ENCODE measurements at regions not wholly inside any gene's neighbourhood (a gene's known extent, or its start where the extent isn't known, plus 50 kb on each side); places are given as distances from the start of the nearest gene placed in this dataset.
"Not testable (repeated sequence)": the region's sequence is repeated elsewhere in the genome, so short reads cannot be mapped to it uniquely, and the experiment has no call there.

DNA sequence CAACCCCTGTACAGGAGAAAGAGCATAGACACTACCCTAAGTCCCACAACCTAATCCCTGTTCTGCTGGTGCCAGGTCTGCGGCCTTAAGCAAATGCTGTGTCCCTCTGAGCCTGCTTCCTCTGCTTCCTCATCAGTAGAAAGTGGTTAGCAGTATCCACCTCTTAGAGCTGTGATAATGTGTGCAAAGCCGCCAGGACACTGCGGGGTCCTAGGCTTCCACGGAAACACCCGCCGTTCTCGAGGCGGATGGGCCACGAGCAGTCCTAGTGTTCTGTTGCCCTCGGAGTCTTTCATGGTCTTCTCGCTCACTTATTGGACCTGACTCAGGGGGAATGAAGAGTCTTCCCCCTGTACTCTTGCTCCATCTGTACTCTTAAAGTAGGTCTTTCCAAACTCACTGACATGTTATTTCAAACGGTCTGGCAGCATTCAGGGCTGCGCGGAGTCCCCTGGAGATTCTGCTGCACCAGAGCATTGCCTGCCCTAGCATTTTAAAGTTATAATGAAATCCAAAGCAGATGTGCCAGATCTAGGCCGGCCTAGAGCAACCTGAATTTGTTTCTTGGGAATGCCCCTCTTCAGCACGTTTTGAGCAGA is 107.2 kb upstream of the ZNF236 start:
- no peak for DNase-seq

DNA sequence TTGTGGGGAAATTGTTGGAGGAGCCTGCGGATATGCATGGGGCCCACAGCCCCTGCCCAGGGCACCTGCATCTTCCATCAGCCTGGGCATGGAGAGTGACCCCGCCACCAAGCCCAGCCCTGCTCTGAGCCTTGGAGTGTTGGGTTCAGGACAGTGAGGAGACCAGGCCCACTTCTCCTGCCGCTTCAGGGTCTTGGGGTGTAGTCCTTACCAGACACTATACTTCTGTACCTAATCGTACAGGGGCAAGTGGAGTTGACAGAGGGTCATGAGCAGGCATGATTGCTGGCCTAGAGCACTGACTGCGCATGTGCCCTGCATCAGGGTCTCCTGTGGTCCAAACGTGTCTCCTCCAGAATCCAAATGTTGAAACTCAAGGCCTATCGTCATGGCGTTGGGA is 108.9 kb upstream of the ZNF236 start:
- DNase-seq: no peak

DNA sequence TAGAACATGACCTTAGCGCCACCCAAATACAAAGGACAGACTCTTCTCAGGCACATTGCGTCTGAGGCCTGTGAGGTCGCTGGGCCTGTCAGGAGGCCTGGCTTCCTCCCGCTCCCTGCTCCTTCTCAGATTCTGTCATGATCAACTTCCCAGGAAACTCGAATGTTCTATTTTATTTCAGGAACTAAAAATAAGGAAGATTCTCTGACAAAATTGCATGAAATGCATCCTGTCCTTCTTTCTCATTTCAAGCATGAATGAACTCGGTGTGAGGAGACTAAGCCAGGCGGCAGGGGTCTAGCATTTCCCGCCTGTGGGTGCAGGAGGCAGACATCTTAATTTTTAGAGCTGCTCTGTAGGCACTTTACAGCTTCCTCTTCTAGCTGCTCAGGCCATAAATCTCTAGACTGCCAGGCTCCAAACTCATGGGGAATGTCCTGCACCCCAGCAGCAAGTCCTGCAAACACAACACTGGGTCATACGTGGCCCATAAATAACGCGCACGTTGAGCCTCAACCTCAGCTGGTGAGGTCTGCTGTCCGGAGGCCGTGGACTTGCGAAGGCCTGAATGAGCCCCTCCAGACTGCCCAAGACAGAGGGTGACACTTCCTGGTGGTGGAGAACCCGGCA is 109.7 kb upstream of the ZNF236 start:
- no peak for DNase-seq

DNA sequence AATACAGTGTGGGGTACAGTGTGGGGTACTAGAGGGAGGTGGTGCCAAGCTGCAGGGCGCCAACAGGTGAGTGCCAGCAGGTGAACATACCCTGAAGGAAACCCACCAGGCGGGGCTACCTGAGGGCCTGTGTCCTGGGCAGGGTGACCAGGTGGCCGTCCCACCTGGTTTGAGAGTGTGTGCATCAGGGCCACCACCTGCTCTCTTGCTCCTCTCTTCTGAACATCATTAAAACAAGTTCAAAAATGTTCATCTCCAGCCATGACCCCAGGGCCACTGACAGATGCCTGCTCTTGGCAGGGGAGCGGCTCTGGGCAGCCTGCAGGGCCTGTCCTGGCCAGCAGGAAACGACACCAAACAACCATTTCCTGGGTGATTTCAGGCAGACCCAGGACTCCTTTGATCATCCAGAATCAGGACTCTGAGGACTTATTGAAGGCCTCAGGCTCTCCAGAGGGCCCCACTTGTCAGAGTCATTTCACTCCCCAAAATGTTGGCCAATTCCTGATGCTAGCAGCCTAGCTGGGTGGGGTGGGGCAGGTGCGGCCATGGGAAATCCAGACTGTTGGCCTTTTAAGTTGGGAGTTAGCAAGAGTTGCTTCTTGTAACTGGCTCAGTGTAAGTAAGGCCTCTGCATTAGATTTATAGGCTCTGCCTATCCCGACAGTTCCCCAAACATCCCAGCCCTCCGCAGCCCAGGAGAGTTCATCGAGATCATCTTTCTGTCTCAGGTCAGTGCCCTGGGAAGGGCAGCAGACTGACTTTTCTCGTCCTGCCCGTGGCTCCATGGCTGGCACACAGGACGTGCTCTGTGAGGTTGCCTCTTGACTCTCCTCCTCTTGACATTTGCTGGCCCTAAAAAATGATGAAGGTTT is 111.5 kb upstream of the ZNF236 start:
- DNase-seq: no peak

DNA sequence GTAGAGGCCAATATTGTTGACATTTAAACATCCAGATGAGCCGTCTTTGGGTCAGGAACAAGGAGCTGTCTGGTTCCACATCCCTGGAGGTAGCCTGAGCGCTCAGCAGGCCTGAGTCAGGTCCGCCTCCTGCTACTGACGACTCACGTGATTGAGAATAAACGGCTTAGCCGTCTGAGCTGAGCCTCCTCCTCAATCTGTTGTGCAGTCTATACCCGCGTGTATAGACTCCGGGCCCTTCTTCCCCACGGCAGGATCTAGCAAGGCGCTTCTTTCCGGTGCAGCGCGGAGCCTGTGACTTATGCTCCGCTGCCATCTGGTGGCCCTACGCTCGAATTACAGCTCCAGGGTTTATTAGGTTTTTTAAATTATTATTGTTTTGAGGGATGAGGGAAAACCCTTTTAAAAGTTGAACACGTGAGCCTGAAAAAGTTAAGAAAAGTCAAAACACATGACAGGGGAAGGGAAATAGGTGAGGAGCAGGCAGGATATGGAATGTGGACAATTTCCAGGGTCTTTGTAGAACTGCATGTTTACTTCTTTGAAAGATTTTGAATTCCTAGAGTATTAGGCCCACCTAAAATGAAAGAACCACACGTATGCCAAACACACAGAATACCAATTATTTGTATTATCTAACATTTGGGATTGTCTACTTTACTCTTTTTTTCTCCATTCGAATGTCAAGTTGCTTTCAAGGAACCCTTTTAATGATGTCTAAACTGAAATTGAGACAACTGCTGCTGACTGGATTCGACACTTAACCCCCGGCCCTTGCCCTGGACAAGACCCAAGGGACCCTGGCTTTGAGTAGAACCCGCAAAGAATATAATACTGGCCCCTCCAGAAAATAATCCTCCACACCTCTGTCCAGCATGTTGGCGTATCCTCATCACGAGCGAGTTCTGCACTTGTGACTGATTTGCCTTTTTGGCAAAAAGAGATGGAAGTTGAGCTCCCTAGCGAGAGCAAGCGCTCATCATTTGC is 112.4 kb upstream of the ZNF236 start:
- DNase-seq: peak; percentile 66

DNA sequence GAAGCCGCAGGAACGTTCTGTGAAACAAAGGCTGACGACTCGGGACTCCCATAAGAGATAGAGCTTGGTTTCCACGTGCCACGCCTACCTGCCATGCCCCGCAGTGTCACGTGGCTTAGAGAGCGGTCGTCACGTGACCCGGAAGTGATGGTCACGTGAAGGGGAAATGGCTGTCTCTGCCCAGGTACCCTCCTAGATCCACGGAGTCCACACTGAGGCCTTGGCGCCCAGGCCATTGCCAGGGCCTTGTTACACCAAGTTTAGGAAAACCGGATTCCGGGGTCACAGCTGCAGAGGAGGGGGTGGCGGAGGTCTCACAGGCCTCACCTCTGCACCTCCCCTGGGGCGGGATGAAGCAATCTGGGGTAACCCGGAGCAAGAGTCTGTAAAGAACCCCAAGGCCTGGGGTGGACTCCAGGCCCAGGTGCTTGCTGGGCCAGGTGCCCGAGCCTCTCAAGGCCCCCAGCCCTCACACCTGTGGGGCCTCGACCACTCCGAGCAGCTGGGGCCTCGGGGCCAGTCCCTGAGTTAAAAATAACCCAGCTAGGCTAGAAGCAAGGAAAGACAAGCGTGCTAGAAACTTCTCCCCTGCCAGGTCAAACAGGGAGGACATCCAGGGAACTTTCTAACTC is 113.5 kb upstream of the ZNF236 start:
- DNase-seq: no peak

DNA sequence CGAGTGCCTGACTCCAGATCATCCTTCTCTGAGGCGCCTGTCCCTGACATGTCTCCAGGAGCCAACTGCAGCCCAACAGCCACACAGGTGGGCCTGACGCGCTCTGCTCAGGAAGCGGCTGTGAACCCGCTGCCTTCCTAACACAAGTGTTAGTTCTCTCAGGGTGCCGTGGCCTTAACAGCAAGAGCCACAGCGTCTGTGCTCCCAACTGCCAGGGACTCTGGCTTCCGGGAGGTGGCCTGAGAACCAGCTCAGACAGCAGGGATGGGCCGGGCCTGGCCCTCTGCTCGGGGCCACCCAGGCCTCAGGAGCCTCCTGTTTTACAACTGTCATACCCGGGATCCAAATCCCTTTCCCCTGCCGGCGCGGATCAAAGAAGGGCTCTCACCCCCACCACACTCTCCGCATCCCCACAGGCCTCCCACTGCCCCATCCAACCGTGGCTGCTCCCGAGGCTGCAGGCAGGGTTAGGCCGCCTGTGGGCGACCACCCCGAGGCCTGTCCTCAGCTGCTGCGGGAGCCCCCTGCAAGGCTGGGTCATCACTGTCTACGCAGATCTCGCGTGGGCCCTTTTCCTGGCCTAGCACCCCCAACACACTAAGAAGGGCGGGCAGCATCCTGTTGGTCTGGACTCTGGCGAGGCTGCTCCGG is 114.2 kb upstream of the ZNF236 start:
- no peak for DNase-seq

DNA sequence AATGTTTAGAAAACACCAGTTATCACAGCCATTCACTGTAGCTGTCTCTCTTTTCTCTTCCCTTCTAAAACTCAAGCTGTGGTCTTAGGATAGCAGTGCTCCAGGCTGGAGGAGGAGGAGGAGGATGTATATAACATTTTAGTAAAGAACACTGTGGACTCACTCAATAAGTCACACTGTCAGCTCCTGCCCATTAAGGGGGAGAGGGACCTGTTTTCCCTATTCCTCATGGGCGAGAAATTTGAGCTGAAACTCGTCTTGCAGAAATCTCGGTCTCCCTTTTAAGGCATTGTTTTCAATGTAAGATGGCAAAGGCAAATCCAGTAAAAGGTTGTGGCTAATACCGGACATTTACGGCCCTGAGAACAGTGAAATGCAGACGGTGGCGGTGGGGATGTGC is 114.8 kb upstream of the ZNF236 start:
- no peak for DNase-seq

DNA sequence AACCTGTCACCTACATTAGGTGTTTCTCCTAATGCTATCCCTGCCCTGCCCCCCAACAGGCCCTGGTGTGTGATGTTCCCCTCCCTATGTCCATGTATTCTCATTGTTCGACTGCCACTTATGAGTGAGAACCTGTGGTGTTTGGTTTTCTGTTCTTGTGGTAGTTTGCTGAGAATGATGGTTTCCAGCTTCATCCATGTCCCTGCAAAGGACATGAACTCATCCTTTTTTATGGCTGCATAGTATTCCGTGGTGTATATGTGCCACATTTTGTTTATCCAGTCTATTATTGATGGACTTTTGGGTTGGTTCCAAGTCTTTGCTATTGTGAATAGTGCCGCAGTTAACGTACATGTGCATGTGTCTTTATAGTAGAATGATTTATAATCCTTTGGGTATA is 117.8 kb upstream of the ZNF236 start:
- not testable (repeated sequence) for DNase-seq

DNA sequence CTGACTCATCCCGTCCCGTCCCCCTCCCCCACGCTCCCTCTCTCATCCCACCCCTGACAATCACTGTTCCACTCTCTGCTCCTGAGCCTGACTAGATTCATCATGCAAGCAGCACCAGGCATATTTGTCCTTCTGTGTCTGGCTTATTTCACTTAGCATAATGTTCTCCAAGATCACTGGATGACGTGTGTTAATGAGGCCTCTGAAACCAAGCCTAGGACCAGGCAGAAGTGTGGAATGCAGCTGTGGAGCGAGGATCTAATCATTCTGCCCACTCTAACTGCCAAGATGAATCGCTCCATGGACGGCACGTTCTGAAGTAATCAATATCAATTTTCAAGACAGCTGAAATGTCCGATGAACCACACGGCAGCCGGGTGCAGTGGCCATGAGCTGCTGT is 122.4 kb upstream of the ZNF236 start:
- DNase-seq: no peak

DNA sequence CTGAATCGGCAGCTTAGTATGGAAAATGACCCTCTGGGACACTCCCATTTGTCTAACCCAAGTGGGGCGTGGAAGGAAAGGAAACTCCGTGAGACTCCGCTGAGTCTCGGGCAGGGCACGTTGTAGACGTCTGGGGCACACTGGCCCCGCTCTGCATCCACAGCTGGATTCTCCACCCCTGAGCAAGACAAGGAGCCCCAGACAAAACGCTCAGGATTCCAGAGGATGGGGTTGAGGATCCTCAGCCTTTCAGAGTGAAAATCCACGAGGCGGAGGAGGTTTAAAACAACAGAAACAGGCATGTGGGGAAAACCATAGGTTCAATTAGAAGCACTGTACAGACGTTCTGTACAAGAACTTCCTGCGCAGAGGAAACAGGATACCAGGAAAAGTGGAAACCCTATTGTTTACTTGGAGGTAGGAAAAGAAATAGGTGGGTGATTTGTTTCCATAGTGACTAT is 124.9 kb upstream of the ZNF236 start:
- no peak for DNase-seq

DNA sequence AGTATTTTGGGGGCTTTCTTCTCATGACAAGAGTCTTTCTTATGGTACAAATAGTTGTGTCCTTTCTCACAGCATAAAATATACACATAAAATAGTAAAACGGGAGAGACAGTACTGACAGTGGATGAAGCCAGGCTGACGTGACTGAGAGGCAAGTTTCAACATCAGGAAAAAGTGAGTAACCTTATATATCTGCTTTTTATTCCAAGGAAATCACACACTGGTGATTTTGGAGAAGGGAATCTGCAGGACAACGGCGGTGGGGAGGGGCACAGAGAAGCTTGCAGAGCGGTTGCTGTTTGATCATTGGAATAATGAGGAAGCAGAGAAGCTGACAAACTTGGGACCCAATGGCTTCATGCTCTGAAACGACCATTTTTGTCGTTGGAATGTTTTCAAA is 130.6 kb upstream of the ZNF236 start:
- no peak for DNase-seq

DNA sequence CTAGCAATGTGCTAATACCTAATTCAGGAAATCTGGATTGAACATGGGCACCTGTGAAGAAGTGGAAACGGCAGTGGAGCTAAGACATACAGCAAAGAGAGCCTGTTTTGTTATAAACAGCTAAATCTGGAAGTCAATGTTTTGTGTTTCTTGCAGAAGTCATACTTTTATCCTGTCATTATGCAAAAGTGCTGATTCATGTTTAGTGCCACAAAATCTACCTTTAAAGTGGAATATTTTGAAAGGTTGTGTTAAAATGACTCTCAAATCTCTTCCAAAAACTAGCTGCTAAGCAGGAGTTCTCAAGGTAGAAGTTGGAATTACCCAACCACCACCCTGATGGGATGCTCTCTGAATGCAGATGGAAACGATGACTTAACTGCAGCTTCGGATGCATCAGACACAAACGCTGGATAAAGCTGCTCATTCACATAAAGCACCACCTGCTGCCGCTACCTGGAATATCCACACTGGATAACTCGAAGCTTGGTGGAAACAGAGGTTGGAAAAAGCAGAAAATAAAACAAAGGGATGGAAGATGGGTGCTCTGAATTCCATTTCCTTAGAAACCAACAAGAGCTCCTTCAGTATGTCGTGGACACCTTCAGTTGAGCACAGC is 132.6 kb upstream of the ZNF236 start:
- DNase-seq: no peak

DNA sequence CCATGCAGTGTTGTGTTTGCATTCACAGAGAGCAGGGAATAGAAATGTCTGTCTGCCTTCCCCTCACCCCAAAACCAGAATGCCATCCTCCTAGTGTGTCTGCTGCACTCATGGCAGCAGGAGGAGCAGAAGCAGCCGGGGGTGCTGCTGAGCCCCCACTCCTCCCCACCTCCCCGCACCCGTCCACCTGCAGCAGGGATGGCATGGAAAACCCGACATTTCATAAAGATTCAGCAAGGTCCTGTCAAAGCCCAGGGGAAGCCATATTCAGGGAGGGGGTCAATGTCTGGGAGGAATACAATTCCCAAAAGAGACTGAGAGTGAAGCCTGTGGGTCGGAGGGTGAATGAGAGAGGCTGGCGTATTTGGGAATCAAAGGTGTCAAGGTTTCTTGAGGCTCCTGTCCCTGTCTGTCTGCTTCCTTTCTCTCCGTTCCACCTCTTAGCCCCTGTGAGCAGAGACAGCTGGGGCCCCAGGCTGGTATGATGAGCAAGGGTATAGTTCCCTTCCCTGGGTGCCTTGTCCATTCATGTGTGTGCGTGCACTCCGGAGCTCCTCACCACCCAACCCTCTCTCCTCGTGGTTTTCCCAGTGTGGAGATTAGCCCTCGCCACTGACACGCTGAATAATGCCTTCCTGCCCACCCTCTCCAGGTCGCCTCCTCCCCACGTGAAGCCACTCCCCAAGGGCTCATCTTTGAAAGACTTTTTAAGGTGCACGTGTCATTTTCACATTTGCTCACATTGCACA is 133.5 kb upstream of the ZNF236 start:
- DNase-seq: no peak

DNA sequence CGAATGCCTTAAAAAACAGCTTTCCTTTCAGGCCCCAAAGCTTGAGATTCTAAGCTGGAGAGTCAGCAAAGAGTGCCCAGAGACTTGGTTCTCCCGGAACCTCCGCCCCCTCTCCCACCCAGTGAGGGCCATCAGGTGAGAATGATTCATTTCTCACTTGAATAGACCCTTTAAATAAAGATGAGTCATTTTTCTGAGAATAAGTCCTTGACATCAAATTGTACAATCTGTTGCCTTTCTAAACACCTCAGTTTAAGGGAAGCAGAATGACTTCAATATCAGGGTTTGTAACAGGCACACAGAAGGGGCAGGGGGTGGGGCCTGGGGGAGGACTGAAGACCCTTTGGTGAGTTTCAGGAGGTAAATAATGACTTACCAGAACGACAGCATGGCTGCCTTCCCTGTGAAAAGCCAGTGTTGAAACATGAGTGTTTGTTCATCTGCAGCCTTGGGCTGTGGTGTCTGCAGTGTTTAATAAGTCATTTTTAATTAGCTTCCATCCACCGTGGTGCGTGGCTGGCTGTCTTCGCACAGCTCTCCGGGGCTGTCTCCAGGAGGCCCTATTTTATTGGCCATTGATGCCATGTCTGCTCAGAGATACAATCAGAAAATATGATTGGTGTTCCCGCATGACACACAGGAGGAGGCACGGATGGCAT is 134.9 kb upstream of the ZNF236 start:
- DNase-seq: no peak

DNA sequence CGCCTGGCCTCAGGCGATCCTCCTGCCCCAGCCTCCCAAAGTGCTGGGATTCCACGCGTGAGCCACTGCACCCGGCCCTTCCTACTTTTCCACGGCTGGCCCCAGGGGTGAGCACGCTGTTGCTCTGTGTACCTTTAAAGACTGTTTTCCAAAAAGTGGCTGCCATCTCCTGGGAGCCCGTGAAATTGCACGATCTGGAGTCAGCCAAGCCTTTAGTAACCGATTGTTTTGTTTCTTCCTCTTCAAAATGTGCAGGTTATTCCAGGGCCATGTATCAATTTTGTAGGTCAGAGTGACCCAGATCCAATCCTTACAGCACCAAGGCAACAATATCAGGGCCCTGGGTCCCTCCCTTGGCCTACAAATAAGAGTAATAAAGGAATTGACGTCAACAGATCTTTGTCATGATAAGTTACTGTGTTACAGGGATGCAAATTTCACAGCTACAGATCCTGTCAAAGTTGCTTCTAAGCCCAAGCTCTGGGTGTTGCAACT is 135.6 kb upstream of the ZNF236 start:
- peak; percentile 30 for DNase-seq

DNA sequence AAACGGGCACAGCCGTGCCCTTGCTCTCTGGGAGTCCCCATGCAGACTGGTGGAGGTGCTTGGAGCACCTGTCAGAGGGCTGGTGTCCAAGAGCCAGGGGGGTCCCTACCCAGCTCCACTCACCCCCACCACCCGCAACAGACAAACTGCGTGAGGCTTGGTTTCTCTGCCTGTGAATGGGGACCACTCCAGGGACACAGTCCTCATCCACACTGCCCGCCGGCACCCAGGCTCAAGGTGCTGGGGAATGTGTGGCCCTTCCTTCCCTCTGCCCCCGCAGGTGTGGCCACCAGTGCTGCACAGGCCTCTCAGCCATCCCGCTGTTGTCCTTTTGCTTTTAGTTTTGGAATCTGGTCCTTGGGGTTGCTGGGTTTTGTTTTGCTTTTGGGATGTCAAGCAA is 136.5 kb upstream of the ZNF236 start:
- no peak for DNase-seq

DNA sequence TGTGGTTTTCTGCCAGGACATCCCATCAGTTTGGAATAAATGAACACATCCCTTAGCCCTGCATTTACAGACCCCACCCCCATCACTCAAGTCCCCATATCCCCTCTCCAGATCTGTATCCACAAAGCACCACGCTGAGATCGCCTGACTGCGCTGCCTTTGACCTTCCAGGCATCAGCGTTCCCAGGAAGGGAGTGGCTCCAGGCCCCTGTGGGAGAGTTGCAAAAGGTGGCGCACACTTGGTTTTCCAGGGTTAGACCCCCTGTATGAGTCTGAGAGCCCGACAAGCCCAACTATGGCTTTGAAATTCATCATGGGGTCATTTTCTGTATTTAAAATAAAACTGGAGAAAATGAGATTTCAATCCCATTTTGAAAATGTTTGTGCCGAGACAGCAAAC is 137.0 kb upstream of the ZNF236 start:
- DNase-seq: no peak

DNA sequence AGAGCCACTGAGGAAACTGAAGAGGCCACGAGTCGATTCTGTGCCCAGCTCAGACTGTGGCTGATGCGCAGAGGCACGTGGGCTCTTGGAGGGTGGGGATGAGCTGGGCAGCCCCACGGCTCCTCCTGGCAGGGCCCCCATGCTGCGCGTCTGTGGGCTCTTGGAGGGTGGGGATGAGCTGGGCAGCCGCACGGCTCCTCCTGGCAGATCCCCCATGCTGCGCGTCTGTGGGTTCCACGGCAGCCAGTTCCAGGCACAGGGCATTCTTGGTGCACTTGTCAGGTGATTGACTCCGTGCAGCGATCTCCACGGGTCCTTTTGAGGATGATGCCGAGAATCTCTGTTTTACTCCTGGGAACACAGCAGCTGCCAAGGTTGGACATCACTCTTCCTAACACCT is 138.1 kb upstream of the ZNF236 start:
- DNase-seq: no peak

DNA sequence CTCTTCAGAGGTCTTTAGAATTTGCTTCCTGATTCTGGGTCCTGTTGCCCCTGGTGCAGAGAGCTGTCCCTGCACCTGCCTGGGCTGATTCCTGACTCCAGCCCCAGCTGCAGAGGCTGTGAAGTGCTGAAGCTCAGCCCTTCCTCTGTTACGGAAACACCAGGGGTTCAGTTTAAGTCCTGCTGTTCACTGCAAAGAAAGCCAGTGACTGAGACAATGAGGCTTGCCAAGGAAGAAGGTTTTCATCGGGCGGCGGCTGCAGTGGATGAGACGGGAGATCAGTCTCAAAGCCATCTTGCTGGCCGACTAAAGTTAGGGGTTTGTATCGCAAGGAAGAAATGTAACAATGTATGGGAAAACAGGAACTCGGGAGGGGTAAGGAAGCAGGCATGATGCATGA is 142.4 kb upstream of the ZNF236 start:
- DNase-seq: no peak
